GM19240 (cell line): ENCODE measurements at regions not wholly inside any gene's neighbourhood (a gene's known extent, or its start where the extent isn't known, plus 50 kb on each side); places are given as distances from the start of the nearest gene placed in this dataset.

Source experiments
- DNase-seq: peaks from one replicate; pipeline ENCODE4 v3.0.0; 2011; ENCODE audit warnings: low spot score; ENCODE audit not compliant: insufficient read length

GRCh38 chr5:35436400-35437057, 181.1 kb upstream of the SPEF2 start:
- no peak for DNase-seq

DNA sequence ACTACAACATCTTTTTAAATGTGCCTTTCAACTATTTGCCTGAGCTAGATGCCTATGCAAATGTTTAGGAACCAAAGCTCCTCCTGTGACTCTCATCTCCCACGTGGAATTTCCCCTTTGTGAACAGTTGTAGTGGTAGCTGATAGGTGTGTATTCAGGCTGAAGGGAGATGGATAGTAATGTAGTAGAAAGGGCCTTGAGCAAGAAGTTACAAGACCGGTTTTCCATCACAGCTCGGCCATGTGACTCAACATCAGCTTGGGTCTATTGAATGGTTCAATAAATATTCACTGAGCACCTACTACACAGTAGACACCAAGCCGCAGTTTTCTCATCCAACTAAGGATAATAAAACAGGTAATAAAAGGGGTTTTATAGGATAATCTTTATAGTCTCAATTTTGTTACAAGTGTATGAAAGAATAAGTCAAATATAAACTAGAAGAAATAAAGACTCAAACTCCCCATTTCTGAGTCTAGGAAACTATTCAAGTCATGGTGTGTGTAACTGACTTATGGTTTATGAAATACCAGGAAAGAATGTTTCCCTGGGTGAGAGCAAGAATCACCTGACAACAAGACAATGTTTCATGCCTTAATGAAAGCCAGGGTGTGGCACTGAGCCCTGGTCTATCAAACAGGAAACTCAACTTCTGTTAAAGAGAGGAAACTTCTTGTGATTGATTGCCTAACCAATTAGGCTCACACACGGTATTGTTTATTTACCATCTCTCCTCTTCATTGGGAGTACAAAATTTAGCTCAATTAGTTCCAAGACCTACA, 187.1 kb upstream of the SPEF2 start:
- no peak for DNase-seq

DNA sequence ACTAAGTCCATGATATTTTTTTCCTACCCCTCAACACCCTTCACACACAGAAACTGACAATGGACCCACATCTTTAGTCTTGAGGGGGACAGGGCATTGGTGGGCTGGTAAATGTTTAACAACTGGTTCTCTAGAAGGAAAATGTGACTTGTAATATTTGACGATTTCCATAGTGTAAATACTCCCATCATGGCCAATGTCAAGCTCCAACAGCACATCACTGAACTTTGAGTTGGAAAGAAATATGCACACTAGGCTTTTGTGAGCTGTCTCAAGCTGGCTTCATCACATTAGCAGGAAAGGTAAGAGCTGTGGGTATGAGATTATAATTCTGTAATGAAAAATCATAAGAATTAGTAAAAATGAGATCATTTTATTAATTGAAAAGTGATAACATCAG, 189.9 kb upstream of the PRLR start:
- DNase-seq, result no peak

- DNase-seq, result no peak
Measured at GRCh38 chr5:35417040-35417439, 186.8 kb upstream of the PRLR start.

DNA sequence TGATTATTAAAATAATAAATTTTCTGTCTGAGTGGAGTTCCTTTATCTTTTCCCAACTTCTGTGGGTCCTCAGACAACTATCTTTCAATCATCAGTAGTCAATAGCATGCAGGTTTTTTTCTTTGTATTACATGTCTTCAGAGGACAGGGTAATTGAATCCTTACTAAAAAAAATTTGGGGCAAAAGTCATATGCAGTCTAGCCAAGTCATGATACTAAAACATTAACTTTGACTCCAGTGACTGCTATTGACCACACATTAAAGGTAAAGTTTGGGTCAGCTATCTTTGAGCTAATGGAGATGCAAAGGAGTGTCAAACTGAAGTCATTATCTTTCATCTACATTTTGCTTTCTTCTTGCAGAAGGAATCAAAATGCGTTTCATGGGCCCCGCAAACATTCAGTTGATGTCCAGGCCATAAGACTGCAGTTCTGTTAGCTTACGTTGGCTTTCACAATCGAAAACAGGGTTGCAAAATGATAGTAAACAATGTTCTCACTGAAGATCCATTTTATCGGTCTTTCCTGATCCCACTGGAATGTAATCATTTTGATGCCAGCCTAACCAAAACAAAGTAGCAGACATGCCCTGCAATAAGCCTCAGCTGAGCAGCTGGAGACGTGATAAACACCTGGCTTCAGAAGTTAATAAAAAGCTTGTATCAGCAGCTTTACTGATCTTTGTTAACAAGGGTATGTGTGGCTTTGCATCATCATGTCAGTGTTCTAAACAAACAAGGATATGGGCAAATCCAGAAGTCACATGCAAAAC, 186.1 kb upstream of the PRLR start:
- DNase-seq, result no peak

GRCh38 chr5:35415309-35415708, 185.0 kb upstream of the PRLR start:
- DNase-seq, result no peak

DNA sequence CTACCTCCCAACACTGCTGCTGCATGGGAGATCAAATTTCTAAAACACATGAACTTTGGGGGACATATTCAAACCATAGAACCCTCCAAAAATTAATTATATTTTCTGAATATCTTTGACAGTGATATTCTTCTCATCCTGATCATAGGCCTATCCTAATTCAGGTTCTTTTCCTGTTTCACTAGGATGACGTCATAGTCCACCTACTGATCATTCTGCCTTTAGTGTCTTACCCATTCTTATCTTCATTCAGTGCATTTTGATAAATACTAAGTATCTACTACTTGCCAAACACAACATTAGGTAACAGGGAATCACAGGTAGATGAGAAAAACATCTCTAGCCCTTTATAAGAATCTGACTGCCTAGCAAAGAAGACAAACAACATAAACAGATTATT, 179.1 kb upstream of the PRLR start:
- no peak for DNase-seq

- no peak for DNase-seq
Measured at GRCh38 chr5:35408146-35408545, 177.9 kb upstream of the PRLR start.

DNA sequence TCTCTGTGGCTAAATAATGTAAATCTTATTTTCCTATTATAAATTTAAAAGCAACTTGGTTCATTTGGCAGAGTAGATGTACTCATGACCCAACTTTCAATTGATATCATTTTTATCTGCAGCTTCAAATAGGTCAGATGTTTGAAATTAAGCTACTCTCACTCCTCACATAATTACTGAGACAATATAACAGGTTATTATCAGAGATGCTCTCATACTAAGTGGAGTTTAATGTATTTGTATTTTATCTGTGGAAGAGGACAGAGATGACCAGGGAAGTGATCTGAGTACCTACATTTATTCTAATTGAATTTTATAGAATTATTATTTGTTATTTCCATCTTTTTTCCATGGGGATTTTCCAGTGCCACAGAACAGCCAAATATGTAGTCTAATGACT, 177.4 kb upstream of the PRLR start:
- DNase-seq, result no peak

DNA sequence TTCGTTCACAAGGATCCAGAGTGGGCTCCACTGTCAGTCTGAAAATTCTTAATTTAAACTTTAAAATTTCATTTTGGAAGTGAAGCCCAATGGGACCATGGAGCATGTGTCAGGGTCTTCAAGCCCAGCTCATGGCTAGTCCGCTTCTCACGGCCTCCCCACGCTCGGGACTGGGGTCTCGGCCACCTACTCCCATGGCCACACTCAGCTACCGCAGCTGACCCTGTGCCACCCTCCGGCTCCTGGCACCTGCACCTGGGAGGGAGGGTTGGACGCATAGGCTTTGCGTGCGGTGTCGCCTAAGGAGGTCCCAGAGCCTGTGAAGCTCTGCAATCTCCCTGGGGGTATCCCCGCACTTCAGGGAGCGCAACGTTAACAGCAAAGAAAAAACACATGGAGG, 175.7 kb upstream of the PRLR start:
- no peak for DNase-seq

DNA sequence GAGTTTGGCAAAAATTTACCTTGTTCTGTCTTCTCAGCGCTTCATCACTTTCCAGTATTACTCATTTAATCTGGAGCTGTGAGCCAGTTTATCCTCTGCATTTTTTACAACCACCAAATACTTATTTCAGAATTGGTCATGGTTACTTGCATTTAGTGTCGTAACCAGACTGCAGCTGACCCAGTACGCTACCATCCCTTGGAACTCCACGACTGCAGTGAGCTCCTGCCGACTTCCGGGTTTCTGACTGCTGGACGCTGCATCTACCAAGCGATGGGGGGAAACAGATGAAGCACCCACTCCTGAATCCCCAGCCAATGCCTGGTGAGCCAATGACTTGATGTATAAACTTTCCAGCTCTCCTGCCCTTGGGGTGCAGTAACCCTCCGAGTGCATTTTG, 174.4 kb upstream of the PRLR start:
- DNase-seq, result no peak

DNA sequence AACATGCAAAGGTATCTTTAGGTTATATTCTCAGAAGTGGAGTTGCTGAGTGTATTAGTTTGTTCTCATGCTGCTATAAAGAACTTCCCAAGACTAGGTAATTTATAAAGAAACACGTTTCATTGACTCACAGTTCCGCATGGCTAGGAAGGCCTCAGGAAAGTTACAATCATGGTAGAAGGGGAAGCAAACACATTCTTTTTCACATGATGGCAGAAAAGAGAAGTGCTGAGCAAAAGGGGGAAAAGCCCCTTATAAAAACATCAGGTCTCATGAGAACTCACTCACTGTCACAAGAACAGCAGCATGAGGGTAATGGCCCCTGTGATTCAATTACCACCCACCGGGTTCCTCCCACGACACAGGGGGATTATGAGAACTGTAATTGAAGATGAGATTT, 163.6 kb upstream of the PRLR start:
- no peak for DNase-seq

DNA sequence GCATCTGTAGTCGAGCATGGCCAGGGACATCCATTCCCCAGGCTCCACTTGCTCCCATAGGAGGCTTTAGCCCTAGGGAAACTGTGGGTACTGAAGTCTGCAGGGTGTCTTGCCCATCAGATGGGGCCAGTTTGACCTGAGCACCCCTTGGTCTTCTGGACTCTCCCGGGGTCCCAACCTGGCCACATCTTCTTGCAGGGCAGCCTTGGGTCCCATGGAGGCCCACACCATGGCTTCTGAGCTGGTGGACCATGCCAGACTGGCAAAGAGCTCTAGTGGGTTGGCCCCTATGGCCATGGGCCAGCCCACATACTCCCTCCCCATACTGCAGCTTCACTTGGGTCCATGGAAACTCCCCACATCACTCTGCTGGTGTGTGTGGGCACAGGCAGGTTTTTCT, 154.4 kb upstream of the PRLR start:
- DNase-seq, result no peak

- no peak for DNase-seq
Measured at GRCh38 chr5:35383041-35383440, 152.8 kb upstream of the PRLR start.

GRCh38 chr5:35377653-35378052, 147.4 kb upstream of the PRLR start:
- DNase-seq, result no peak

DNA sequence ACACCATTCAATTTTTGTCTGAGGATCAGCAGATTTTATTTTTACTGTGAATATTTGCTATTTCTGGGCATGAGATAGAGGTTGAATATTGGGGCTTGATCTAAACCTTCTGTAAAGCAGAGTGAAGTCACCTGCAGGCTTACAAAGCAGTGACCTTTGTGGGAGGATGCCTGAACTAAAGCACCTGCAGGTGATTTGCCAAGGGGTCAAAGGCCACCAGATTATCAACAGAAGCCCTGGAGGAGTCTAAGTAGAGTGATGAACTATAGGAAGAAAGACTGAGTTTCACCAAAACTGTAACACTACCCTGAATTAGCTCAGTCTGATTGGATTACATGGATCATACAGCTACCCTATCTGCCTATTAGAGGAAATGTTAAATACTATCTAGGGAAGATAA, 144.3 kb upstream of the PRLR start:
- DNase-seq, result no peak

GRCh38 chr5:35373249-35373648, 143.0 kb upstream of the PRLR start:
- no peak for DNase-seq

DNA sequence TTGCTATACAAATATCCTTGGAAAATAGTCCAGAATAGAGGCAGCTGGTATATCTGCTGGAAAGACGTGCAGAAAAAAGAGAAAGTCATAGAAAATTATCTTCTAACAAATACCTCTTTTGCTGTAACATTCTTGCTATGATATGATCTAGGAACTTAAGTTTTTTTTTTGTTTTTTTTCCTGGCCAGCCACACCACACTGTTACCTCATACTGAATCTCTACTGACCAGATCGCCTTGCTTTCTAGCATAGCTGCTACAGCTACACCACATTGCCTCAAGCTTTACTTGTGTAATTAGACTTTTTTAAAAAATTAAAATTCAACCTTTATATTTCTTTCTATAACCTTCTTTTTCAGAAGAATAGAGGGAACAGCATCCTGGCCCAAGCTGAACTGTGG, 142.2 kb upstream of the PRLR start:
- DNase-seq, result no peak

- no peak for DNase-seq
Measured at GRCh38 chr5:35371951-35372426, 141.7 kb upstream of the PRLR start.

DNA sequence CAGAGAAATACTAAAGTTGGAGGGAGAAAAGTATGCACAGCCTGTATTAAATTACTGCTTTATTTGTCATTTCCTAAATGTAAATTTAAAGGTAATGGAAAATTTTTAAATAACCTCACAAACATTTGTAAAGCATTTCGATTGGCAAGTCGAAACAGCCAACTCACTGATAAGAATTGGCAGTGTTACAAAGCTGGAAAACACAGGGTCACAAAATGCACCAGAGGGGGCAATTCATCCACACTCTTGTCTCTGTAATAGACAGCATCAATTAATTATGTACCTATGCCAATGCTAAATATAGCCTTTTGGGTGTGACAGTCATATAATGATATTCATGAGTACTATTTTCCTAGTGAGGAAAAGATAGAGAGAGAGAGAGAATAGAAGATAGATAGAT, 140.6 kb upstream of the PRLR start:
- no peak for DNase-seq

DNA sequence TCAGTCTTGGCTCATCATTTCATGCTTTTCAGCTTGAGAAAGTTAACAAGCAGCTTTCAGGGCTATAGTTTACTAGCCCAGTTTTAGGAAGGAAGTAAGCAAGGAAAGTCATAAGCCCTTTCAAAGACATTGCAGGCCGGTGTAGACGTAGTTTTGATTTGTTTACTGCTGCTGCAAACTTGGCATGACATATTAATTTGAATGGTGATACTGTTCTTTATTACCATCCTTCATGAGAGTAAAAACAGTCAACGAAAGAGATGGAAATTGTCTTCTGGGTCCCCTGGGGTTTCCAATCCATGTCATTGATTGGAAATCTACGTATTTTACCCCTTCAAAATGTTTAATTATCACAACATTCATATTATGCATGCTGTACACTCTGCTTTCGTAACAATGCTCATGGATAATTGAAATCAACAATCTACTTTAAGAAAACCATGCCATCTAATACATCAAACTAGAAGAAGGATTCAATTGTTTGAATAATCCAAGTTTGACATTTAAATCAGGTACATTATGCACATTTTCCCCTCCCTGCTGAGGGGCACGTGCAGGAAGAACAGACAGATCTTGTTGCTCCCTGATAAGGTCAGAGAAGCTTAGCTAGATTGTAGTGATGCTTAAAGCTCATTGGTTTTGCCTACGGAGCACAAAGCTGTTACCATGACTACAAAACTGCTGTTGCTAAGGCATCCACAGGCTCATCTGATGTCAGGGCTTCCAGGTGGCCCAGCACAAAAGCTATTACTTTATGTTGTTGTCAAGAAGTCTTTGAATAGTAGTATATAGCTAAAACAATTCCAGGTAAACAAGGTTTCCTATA, 139.9 kb upstream of the PRLR start:
- DNase-seq, result no peak
